ENCODE measurements at regions not wholly inside any gene's neighbourhood (a gene's known extent, or its start where the extent isn't known, plus 50 kb on each side); places are given as distances from the start of the nearest gene placed in this dataset.

GRCh38 chr19:16014923-16015804 lies 61.1 kb upstream of the TPM4 start (continued):
- TF ChIP-seq, protein P1, sequence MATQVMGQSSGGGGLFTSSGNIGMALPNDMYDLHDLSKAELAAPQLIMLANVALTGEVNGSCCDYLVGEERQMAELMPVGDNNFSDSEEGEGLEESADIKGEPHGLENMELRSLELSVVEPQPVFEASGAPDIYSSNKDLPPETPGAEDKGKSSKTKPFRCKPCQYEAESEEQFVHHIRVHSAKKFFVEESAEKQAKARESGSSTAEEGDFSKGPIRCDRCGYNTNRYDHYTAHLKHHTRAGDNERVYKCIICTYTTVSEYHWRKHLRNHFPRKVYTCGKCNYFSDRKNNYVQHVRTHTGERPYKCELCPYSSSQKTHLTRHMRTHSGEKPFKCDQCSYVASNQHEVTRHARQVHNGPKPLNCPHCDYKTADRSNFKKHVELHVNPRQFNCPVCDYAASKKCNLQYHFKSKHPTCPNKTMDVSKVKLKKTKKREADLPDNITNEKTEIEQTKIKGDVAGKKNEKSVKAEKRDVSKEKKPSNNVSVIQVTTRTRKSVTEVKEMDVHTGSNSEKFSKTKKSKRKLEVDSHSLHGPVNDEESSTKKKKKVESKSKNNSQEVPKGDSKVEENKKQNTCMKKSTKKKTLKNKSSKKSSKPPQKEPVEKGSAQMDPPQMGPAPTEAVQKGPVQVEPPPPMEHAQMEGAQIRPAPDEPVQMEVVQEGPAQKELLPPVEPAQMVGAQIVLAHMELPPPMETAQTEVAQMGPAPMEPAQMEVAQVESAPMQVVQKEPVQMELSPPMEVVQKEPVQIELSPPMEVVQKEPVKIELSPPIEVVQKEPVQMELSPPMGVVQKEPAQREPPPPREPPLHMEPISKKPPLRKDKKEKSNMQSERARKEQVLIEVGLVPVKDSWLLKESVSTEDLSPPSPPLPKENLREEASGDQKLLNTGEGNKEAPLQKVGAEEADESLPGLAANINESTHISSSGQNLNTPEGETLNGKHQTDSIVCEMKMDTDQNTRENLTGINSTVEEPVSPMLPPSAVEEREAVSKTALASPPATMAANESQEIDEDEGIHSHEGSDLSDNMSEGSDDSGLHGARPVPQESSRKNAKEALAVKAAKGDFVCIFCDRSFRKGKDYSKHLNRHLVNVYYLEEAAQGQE (IDR thresholded peaks at IDR 0.05; ENCODE audit: borderline replicate concordance), result no peak
- TF ChIP-seq, protein P1 (CRISPR knock-in tag; IDR thresholded peaks at IDR 0.05; ENCODE audit: low read depth), result no peak
- TF ChIP-seq TAF7 (tag; IDR thresholded peaks at IDR 0.05) (no peak), TAF9B (IDR thresholded peaks at IDR 0.05; ENCODE audit: partially characterized antibody) (no peak)
